ENCODE measurements at regions not wholly inside any gene's neighbourhood (a gene's known extent, or its start where the extent isn't known, plus 50 kb on each side); places are given as distances from the start of the nearest gene placed in this dataset.
A peak's percentile ranks its signal among the peaks of the same experiment; 100 is the strongest.

GRCh38 chr9:7665874-7666273 is 133.7 kb downstream of the DMAC1 start:
- Mint-ChIP-seq H3K36me3 (ENCODE audit: low read depth, unreplicated experiment) (no peaks in the 10 kb centered on the region), H3K4me3 (ENCODE audit: unreplicated experiment) (no peak overlapping the region), H3K9me3 (ENCODE audit: unreplicated experiment) (peaks cover 2% of the 10 kb centered on the region), H3K27me3 (ENCODE audit: low read depth, unreplicated experiment) (no peaks in the 10 kb centered on the region), H3K4me1 (ENCODE audit: low read depth, unreplicated experiment) (no peaks in the 10 kb centered on the region), H3K27ac (ENCODE audit: unreplicated experiment) (no peak overlapping the region)
- no peak for FAIRE-seq
- H3K9ac ChIP-seq (ENCODE audit: low read length), result no peak overlapping the region
- H3K27ac ChIP-seq (ENCODE audit: low read depth, low read length), result no peak overlapping the region
- no peaks in the 10 kb centered on the region for H4K20me1 ChIP-seq (ENCODE audit: insufficient read depth, low read length)
- H3K9me3 ChIP-seq (ENCODE audit: insufficient read depth, low read depth, low read length), result no peaks in the 10 kb centered on the region
- H3K4me2 ChIP-seq (ENCODE audit: low read length), result no peak overlapping the region
- no peaks in the 10 kb centered on the region for H3K36me3 ChIP-seq (ENCODE audit: insufficient read depth, low read length)
- TF ChIP-seq, protein P1, sequence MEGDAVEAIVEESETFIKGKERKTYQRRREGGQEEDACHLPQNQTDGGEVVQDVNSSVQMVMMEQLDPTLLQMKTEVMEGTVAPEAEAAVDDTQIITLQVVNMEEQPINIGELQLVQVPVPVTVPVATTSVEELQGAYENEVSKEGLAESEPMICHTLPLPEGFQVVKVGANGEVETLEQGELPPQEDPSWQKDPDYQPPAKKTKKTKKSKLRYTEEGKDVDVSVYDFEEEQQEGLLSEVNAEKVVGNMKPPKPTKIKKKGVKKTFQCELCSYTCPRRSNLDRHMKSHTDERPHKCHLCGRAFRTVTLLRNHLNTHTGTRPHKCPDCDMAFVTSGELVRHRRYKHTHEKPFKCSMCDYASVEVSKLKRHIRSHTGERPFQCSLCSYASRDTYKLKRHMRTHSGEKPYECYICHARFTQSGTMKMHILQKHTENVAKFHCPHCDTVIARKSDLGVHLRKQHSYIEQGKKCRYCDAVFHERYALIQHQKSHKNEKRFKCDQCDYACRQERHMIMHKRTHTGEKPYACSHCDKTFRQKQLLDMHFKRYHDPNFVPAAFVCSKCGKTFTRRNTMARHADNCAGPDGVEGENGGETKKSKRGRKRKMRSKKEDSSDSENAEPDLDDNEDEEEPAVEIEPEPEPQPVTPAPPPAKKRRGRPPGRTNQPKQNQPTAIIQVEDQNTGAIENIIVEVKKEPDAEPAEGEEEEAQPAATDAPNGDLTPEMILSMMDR (IDR thresholded peaks at IDR 0.05; ENCODE audit: insufficient read depth, low read depth, low read length), result no peak
- no peak for TF ChIP-seq EZH2 (IDR thresholded peaks at IDR 0.05; ENCODE audit: insufficient read depth, low read length)
- H3K79me2 ChIP-seq (ENCODE audit: insufficient read depth, low read length), result no peaks in the 10 kb centered on the region
- no peak overlapping the region for H2AFZ ChIP-seq (ENCODE audit: low read depth, low read length)
- H3K27me3 ChIP-seq (ENCODE audit: insufficient read depth, low read length), result no peaks in the 10 kb centered on the region
- no peak overlapping the region for H3K4me3 ChIP-seq (ENCODE audit: insufficient read depth, low read depth, low read length)
- no peak for DNase-seq (ENCODE audit: low read depth)
- H3K4me1 ChIP-seq (ENCODE audit: insufficient read depth, low read length), result no peaks in the 10 kb centered on the region

GRCh38 chr9:7659766-7660165 is 139.8 kb downstream of the DMAC1 start:
- no peaks in the 10 kb centered on the region for H3K27me3 Mint-ChIP-seq (ENCODE audit: low read depth, unreplicated experiment)
- Histone ChIP-seq H2AFZ (ENCODE audit: low read depth, low read length) (no peak overlapping the region), H3K4me1 (ENCODE audit: insufficient read depth, low read length) (no peaks in the 10 kb centered on the region), H3K79me2 (ENCODE audit: insufficient read depth, low read length) (no peaks in the 10 kb centered on the region), H3K9me3 (ENCODE audit: insufficient read depth, low read depth, low read length) (no peaks in the 10 kb centered on the region), H3K4me3 (ENCODE audit: insufficient read depth, low read depth, low read length) (no peak overlapping the region), H4K20me1 (ENCODE audit: insufficient read depth, low read length) (no peaks in the 10 kb centered on the region), H3K36me3 (ENCODE audit: insufficient read depth, low read length) (no peaks in the 10 kb centered on the region), H3K9ac (ENCODE audit: low read length) (no peak overlapping the region), H3K4me2 (ENCODE audit: low read length) (no peak overlapping the region), H3K27me3 (ENCODE audit: insufficient read depth, low read length) (no peaks in the 10 kb centered on the region), H3K27ac (ENCODE audit: low read depth, low read length) (no peak overlapping the region)
- no peaks in the 10 kb centered on the region for H3K4me1 Mint-ChIP-seq (ENCODE audit: low read depth, unreplicated experiment)
- FAIRE-seq (no peak), DNase-seq (ENCODE audit: low read depth) (no peak)
- H3K36me3 Mint-ChIP-seq (ENCODE audit: low read depth, unreplicated experiment), result no peaks in the 10 kb centered on the region
- H3K9me3 Mint-ChIP-seq (ENCODE audit: unreplicated experiment), result no peaks in the 10 kb centered on the region
- no peak overlapping the region for H3K27ac Mint-ChIP-seq (ENCODE audit: unreplicated experiment)
- no peak for TF ChIP-seq EZH2 (IDR thresholded peaks at IDR 0.05; ENCODE audit: insufficient read depth, low read length)
- TF ChIP-seq, protein P1 (IDR thresholded peaks at IDR 0.05; ENCODE audit: insufficient read depth, low read depth, low read length), result no peak
- no peak overlapping the region for H3K4me3 Mint-ChIP-seq (ENCODE audit: unreplicated experiment)

GRCh38 chr9:7656636-7657035 is 142.9 kb downstream of the DMAC1 start:
- Histone ChIP-seq H4K20me1 (ENCODE audit: insufficient read depth, low read length) (no peaks in the 10 kb centered on the region), H3K9ac (ENCODE audit: low read length) (no peak overlapping the region), H3K27ac (ENCODE audit: low read depth, low read length) (no peak overlapping the region), H3K4me1 (ENCODE audit: insufficient read depth, low read length) (no peaks in the 10 kb centered on the region), H3K36me3 (ENCODE audit: insufficient read depth, low read length) (no peaks in the 10 kb centered on the region), H3K9me3 (ENCODE audit: insufficient read depth, low read depth, low read length) (no peaks in the 10 kb centered on the region), H3K4me3 (ENCODE audit: insufficient read depth, low read depth, low read length) (no peak overlapping the region), H3K27me3 (ENCODE audit: insufficient read depth, low read length) (no peaks in the 10 kb centered on the region), H3K4me2 (ENCODE audit: low read length) (no peak overlapping the region), H2AFZ (ENCODE audit: low read depth, low read length) (peak overlapping the region; percentile 50), H3K79me2 (ENCODE audit: insufficient read depth, low read length) (no peaks in the 10 kb centered on the region)
- FAIRE-seq (no peak), DNase-seq (ENCODE audit: low read depth) (no peak)
- TF ChIP-seq, protein P1 (IDR thresholded peaks at IDR 0.05; ENCODE audit: insufficient read depth, low read depth, low read length), result no peak
- TF ChIP-seq EZH2 (IDR thresholded peaks at IDR 0.05; ENCODE audit: insufficient read depth, low read length), result no peak
- Mint-ChIP-seq H3K4me3 (ENCODE audit: unreplicated experiment) (no peak overlapping the region), H3K4me1 (ENCODE audit: low read depth, unreplicated experiment) (no peaks in the 10 kb centered on the region), H3K36me3 (ENCODE audit: low read depth, unreplicated experiment) (no peaks in the 10 kb centered on the region), H3K27me3 (ENCODE audit: low read depth, unreplicated experiment) (no peaks in the 10 kb centered on the region), H3K9me3 (ENCODE audit: unreplicated experiment) (no peaks in the 10 kb centered on the region), H3K27ac (ENCODE audit: unreplicated experiment) (no peak overlapping the region)

Data from astrocyte (in vitro differentiated cells and primary cell).